ENCODE measurements at regions not wholly inside any gene's neighbourhood (a gene's known extent, or its start where the extent isn't known, plus 50 kb on each side); places are given as distances from the start of the nearest gene placed in this dataset.

DNA sequence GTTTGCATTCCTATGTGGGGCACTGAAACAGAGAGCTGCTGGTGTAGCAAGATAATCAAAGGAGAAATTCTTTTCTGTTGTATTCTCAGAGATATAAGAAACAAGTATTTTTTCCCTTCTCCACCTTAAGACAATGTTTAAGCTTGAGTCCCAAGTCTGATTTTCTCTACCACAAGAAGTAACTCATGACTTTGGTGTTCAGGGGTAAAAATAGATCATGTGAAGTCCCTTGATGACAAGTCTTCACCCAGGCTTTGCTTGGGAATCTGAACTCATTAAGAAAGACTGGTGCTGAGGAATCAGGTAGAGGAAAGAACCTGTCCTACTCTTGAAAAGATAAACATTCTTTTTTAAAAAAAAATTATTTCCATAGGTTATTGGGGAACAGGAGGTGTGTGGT lies 205.6 kb downstream of the ALDH8A1 start:
- intact Hi-C loops (cut with micrococcal nuclease; ENCODE audit: unreplicated experiment) = no loop called here
- POLR2A ChIA-PET (ENCODE audit: unreplicated experiment) = interaction anchor here (0.6 kb wide), 1 partner anchor 123 kb away, joined by 5 read pairs; no protein-coding TSS in a partner anchor

DNA sequence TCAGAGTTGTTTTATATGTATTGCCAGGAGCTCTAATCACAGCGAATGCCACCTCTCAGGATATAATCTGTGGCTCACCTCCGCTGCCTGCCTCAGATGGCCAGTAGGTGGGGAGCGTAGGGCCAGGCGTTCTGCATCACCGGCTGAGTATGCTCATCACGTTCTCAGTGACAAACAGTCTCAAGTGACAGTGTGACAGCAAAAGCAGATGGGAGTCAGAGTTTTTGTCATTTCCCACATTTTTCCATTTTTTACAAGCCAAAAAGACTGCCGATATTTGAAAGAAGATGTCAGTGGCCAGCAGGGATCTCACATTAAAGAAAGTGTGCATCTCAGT lies 208.7 kb downstream of the ALDH8A1 start:
- no peaks in the 10 kb centered on the region for H3K27me3 ChIP-seq (ENCODE audit: insufficient read depth, low read depth)
- no peaks in the 10 kb centered on the region for H3K36me3 ChIP-seq (ENCODE audit: low read depth)
- H3K4me1 ChIP-seq (replicated peaks; ENCODE audit: insufficient read depth) = peaks cover 20% of the 10 kb centered on the region
- peaks cover 10% of the 10 kb centered on the region; the same call in 1 of the 2 replicates for H3F3A ChIP-seq (ENCODE audit: insufficient read depth, low read depth)
- H3K79me2 ChIP-seq (ENCODE audit: low read depth) = no peaks in the 10 kb centered on the region
- ChIA-PET CTCF (no interaction called here), POLR2A (ENCODE audit: unreplicated experiment) (no interaction called here)
- DNase-seq = no peak
- no peak overlapping the region for H3K4me3 ChIP-seq
- no peaks in the 10 kb centered on the region for H4K20me1 ChIP-seq (ENCODE audit: insufficient read depth)
- H3K4me2 ChIP-seq = no peak overlapping the region
- H2AFZ ChIP-seq = no peak overlapping the region
- H3K27ac ChIP-seq = no peak overlapping the region
- no peaks in the 10 kb centered on the region for H3K9me3 ChIP-seq (ENCODE audit: insufficient read depth, low read depth)
- intact Hi-C loops (cut with micrococcal nuclease; ENCODE audit: unreplicated experiment) = no loop called here
- no peaks in the 10 kb centered on the region for H3K9me2 ChIP-seq (ENCODE audit: insufficient read depth)
- TF ChIP-seq, protein P1, sequence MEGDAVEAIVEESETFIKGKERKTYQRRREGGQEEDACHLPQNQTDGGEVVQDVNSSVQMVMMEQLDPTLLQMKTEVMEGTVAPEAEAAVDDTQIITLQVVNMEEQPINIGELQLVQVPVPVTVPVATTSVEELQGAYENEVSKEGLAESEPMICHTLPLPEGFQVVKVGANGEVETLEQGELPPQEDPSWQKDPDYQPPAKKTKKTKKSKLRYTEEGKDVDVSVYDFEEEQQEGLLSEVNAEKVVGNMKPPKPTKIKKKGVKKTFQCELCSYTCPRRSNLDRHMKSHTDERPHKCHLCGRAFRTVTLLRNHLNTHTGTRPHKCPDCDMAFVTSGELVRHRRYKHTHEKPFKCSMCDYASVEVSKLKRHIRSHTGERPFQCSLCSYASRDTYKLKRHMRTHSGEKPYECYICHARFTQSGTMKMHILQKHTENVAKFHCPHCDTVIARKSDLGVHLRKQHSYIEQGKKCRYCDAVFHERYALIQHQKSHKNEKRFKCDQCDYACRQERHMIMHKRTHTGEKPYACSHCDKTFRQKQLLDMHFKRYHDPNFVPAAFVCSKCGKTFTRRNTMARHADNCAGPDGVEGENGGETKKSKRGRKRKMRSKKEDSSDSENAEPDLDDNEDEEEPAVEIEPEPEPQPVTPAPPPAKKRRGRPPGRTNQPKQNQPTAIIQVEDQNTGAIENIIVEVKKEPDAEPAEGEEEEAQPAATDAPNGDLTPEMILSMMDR (conservative IDR thresholded peaks at IDR 0.05) = no peak
- no peak for TF ChIP-seq EZH2 (IDR thresholded peaks at IDR 0.05; ENCODE audit: low read depth)
- BruUV-seq (replicated peaks) = no TSS peak

More for the DNA sequence above, 205.6 kb downstream of the ALDH8A1 start:
- H3K4me3 ChIP-seq = no peak overlapping the region
- H3K4me1 ChIP-seq (replicated peaks; ENCODE audit: insufficient read depth) = peaks cover 15% of the 10 kb centered on the region
- H3K9me2 ChIP-seq (ENCODE audit: insufficient read depth) = no peaks in the 10 kb centered on the region
- no peaks in the 10 kb centered on the region for H3K79me2 ChIP-seq (ENCODE audit: low read depth)
- H3K27me3 ChIP-seq (ENCODE audit: insufficient read depth, low read depth) = no peaks in the 10 kb centered on the region
- H2AFZ ChIP-seq = no peak overlapping the region
- no TSS peak for BruUV-seq (replicated peaks)
- no peak for TF ChIP-seq EZH2 (IDR thresholded peaks at IDR 0.05; ENCODE audit: low read depth)
- TF ChIP-seq, protein P1 (conservative IDR thresholded peaks at IDR 0.05) = no peak
- CTCF ChIA-PET = no interaction called here
- H3K4me2 ChIP-seq = no peak overlapping the region
- peaks cover 10% of the 10 kb centered on the region; the same call in 1 of the 2 replicates for H3F3A ChIP-seq (ENCODE audit: insufficient read depth, low read depth)
- no peaks in the 10 kb centered on the region for H3K9me3 ChIP-seq (ENCODE audit: insufficient read depth, low read depth)
- DNase-seq = no peak
- no peak overlapping the region for H3K27ac ChIP-seq
- H3K36me3 ChIP-seq (ENCODE audit: low read depth) = no peaks in the 10 kb centered on the region
- H4K20me1 ChIP-seq (ENCODE audit: insufficient read depth) = no peaks in the 10 kb centered on the region

DNA sequence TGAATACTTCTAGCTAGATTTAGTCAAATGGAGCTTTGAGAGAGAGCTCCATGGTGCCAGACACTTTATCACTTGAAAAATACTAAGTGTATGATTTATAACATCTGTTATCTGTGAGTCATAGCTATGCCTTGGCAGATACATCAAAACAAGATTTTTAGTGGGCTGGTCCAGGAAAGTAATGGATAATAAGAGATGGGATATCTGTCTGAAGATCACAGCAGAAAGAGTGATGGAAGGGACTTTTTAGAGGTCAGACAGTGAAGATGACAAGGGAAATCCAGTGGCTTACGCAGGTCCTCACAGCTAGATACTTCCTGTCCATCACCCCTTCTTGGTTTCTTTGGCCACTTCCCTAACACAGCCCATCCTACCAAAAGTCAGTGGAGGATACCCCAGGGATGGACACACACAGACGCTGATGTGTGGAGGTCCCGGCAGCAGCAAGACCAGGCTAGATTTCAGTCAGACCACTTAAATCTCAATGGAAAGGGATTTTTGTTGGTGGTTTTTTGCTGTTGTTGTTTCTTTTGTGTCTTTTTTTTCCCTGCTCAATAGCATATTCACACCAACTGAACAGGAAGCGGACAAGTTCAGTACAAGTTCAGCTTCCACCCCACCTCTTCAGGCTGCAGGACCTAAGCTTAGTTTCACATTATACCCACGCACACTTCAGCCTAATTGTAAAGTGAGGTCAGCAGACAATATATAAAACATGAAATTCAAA lies 209.3 kb downstream of the ALDH8A1 start:
- H3F3A ChIP-seq (ENCODE audit: insufficient read depth, low read depth) = peaks cover 10% of the 10 kb centered on the region; the same call in 1 of the 2 replicates
- no peaks in the 10 kb centered on the region for H3K79me2 ChIP-seq (ENCODE audit: low read depth)
- H2AFZ ChIP-seq = no peak overlapping the region
- H4K20me1 ChIP-seq (ENCODE audit: insufficient read depth) = no peaks in the 10 kb centered on the region
- no peaks in the 10 kb centered on the region for H3K9me2 ChIP-seq (ENCODE audit: insufficient read depth)
- H3K27me3 ChIP-seq (ENCODE audit: insufficient read depth, low read depth) = no peaks in the 10 kb centered on the region
- no TSS peak for BruUV-seq (replicated peaks)
- H3K36me3 ChIP-seq (ENCODE audit: low read depth) = no peaks in the 10 kb centered on the region
- DNase-seq = peak in 1 of 2 experiments; percentile 58
- H3K4me2 ChIP-seq = no peak overlapping the region
- H3K9me3 ChIP-seq (ENCODE audit: insufficient read depth, low read depth) = no peaks in the 10 kb centered on the region
- intact Hi-C loops (cut with micrococcal nuclease; ENCODE audit: unreplicated experiment) = no loop called here
- H3K4me3 ChIP-seq = no peak overlapping the region
- H3K4me1 ChIP-seq (replicated peaks; ENCODE audit: insufficient read depth) = peaks cover 20% of the 10 kb centered on the region
- no peak overlapping the region for H3K27ac ChIP-seq
- POLR2A ChIA-PET (ENCODE audit: unreplicated experiment) = interaction anchor here (0.7 kb wide), 1 partner anchor 168 kb away, joined by 3 read pairs; no protein-coding TSS in a partner anchor
- TF ChIP-seq, protein P1 (conservative IDR thresholded peaks at IDR 0.05) = no peak
- TF ChIP-seq EZH2 (IDR thresholded peaks at IDR 0.05; ENCODE audit: low read depth) = no peak
- CTCF ChIA-PET = no interaction called here
